ENCODE measurements at regions not wholly inside any gene's neighbourhood (a gene's known extent, or its start where the extent isn't known, plus 50 kb on each side); places are given as distances from the start of the nearest gene placed in this dataset.

DNA sequence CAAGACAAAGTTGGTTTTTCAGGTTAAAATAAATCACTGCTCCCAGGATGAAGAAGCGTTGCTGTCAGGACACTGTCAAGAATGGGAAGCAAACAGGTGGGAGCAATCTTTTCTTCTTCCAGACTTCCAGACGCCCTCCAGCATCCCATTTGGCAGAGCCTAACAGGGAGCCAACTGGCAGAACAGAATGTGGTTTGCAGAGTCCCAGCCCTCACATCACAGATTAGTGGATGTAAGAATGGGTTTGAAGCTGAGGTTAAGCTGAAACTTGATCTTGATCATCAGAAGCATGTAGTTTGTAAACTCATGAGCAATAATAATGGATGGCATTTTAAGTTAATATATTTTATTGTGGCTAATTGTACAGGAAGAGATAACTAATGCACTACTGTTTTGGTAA is 636.4 kb downstream of the SLC6A15 start:
- Histone ChIP-seq H3K9me3 (ENCODE audit: insufficient read depth, low read length) (no peaks in the 10 kb centered on the region), H3K36me3 (replicated peaks; ENCODE audit: low read depth, low read length) (no peaks in the 10 kb centered on the region), H3K4me1 (ENCODE audit: low read length) (no peaks in the 10 kb centered on the region), H3K79me2 (ENCODE audit: low read length) (no peaks in the 10 kb centered on the region), H3K27me3 (ENCODE audit: low read depth, low read length) (no peaks in the 10 kb centered on the region), H4K20me1 (ENCODE audit: insufficient read depth, low read length) (no peaks in the 10 kb centered on the region), H3K4me3 (ENCODE audit: low read length) (no peak overlapping the region), H3K9ac (ENCODE audit: low read length) (no peak overlapping the region), H3K4me2 (ENCODE audit: low read length) (no peak overlapping the region), H3K27ac (ENCODE audit: low read length) (no peak overlapping the region), H2AFZ (ENCODE audit: low read depth, low read length) (no peak overlapping the region)
- TF ChIP-seq, protein P1, sequence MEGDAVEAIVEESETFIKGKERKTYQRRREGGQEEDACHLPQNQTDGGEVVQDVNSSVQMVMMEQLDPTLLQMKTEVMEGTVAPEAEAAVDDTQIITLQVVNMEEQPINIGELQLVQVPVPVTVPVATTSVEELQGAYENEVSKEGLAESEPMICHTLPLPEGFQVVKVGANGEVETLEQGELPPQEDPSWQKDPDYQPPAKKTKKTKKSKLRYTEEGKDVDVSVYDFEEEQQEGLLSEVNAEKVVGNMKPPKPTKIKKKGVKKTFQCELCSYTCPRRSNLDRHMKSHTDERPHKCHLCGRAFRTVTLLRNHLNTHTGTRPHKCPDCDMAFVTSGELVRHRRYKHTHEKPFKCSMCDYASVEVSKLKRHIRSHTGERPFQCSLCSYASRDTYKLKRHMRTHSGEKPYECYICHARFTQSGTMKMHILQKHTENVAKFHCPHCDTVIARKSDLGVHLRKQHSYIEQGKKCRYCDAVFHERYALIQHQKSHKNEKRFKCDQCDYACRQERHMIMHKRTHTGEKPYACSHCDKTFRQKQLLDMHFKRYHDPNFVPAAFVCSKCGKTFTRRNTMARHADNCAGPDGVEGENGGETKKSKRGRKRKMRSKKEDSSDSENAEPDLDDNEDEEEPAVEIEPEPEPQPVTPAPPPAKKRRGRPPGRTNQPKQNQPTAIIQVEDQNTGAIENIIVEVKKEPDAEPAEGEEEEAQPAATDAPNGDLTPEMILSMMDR (IDR thresholded peaks at IDR 0.05; ENCODE audit: low read depth, low read length), result no peak
- no peak for TF ChIP-seq EZH2phosphoT487 (IDR thresholded peaks at IDR 0.05; ENCODE audit: low read depth)

DNA sequence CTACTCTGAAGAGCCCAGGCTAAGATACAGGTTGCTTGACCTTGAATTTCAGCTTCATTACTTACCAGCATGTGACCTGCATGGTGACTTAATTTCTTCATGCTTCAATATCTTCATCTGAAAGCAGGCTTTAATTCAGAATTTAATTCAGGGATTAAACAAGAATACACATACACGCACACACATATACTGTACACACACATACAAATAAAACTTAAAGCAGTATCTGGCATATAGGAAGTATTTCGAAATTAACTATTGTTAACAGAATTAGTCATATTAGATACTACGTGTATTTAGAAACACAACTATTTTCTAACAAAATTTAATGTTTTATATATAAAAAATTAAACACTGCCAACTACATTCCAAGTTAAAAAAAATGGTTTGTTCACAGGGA is 640.3 kb downstream of the SLC6A15 start:
- TF ChIP-seq, protein P1 (IDR thresholded peaks at IDR 0.05; ENCODE audit: low read depth, low read length), result no peak
- TF ChIP-seq EZH2phosphoT487 (IDR thresholded peaks at IDR 0.05; ENCODE audit: low read depth), result no peak
- Histone ChIP-seq H3K79me2 (ENCODE audit: low read length) (no peaks in the 10 kb centered on the region), H2AFZ (ENCODE audit: low read depth, low read length) (no peak overlapping the region), H3K4me2 (ENCODE audit: low read length) (no peak overlapping the region), H4K20me1 (ENCODE audit: insufficient read depth, low read length) (no peaks in the 10 kb centered on the region), H3K4me3 (ENCODE audit: low read length) (no peak overlapping the region), H3K27ac (ENCODE audit: low read length) (no peak overlapping the region), H3K9ac (ENCODE audit: low read length) (no peak overlapping the region), H3K4me1 (ENCODE audit: low read length) (no peaks in the 10 kb centered on the region), H3K9me3 (ENCODE audit: insufficient read depth, low read length) (no peaks in the 10 kb centered on the region), H3K36me3 (replicated peaks; ENCODE audit: low read depth, low read length) (no peaks in the 10 kb centered on the region), H3K27me3 (ENCODE audit: low read depth, low read length) (no peaks in the 10 kb centered on the region)

DNA sequence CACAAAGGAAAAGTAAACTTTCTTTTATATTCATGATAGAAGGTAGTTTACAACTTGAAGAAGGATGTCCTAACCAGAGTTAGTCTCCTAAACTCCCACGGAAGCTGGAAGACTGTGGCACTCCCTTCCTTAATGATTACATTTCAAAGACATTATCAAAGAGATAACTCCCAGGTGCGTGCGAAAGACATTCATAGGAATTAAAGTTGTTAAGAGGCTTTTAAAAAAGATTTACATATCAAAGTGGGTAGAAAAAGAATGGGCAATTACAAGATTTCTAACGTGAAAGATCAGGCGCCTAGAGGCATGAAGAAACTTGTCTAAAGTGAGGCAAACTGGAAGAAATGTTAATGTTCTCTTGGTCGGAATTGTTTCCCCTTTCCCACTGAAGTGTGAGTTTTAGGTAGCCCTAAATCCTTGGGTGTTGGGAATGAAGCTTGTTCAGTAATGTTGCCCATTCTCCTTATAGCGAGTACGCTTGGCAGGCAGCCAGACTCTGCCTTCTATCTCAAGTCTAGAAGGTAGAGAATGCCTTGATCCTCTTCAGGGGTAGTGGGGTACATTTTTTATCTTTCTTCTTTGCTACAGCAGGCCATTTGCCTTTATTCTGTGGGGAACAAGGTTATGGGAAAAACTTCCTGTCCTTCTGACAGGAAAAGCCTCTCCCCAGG is 642.0 kb downstream of the SLC6A15 start:
- TF ChIP-seq EZH2phosphoT487 (IDR thresholded peaks at IDR 0.05; ENCODE audit: low read depth), result no peak
- TF ChIP-seq, protein P1 (IDR thresholded peaks at IDR 0.05; ENCODE audit: low read depth, low read length), result no peak
- no peaks in the 10 kb centered on the region for H3K79me2 ChIP-seq (ENCODE audit: low read length)
- no peaks in the 10 kb centered on the region for H3K9me3 ChIP-seq (ENCODE audit: insufficient read depth, low read length)
- no peak overlapping the region for H3K4me3 ChIP-seq (ENCODE audit: low read length)
- H2AFZ ChIP-seq (ENCODE audit: low read depth, low read length), result no peak overlapping the region
- H3K27ac ChIP-seq (ENCODE audit: low read length), result no peak overlapping the region
- no peak overlapping the region for H3K4me2 ChIP-seq (ENCODE audit: low read length)
- H3K27me3 ChIP-seq (ENCODE audit: low read depth, low read length), result no peaks in the 10 kb centered on the region
- H3K36me3 ChIP-seq (replicated peaks; ENCODE audit: low read depth, low read length), result no peaks in the 10 kb centered on the region
- no peaks in the 10 kb centered on the region for H3K4me1 ChIP-seq (ENCODE audit: low read length)
- H4K20me1 ChIP-seq (ENCODE audit: insufficient read depth, low read length), result no peaks in the 10 kb centered on the region
- no peak overlapping the region for H3K9ac ChIP-seq (ENCODE audit: low read length)

DNA sequence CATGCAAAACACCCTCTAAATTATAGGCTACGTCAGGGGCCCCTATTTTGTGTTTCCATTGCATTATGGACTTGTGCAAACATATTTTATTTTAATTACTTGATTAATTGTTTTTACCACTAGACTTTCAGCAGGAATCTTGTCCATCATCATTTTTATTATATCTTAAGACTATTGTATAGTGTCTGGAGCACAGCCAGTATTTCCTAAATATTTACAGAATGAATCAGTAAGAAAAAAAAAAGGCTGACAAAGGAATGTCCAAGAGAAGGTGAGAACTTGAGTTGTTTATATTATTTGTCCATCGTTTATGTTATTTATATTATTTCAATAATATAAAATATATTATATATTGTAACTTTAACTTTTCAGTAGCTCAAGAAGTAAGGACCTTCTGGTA is 664.7 kb downstream of the SLC6A15 start:
- no peaks in the 10 kb centered on the region for H3K36me3 ChIP-seq (replicated peaks; ENCODE audit: low read depth, low read length)
- no peaks in the 10 kb centered on the region for H4K20me1 ChIP-seq (ENCODE audit: insufficient read depth, low read length)
- no peaks in the 10 kb centered on the region for H3K9me3 ChIP-seq (ENCODE audit: insufficient read depth, low read length)
- H3K27ac ChIP-seq (ENCODE audit: low read length), result no peak overlapping the region
- H3K27me3 ChIP-seq (ENCODE audit: low read depth, low read length), result no peaks in the 10 kb centered on the region
- TF ChIP-seq, protein P1 (IDR thresholded peaks at IDR 0.05; ENCODE audit: low read depth, low read length), result no peak
- TF ChIP-seq EZH2phosphoT487 (IDR thresholded peaks at IDR 0.05; ENCODE audit: low read depth), result no peak
- H3K4me1 ChIP-seq (ENCODE audit: low read length), result no peaks in the 10 kb centered on the region
- H3K79me2 ChIP-seq (ENCODE audit: low read length), result no peaks in the 10 kb centered on the region
- H3K9ac ChIP-seq (ENCODE audit: low read length), result no peak overlapping the region
- no peak overlapping the region for H2AFZ ChIP-seq (ENCODE audit: low read depth, low read length)
- no peak overlapping the region for H3K4me3 ChIP-seq (ENCODE audit: low read length)
- H3K4me2 ChIP-seq (ENCODE audit: low read length), result no peak overlapping the region
